GM18502 (cell line): ENCODE measurements at regions not wholly inside any gene's neighbourhood (a gene's known extent, or its start where the extent isn't known, plus 50 kb on each side); places are given as distances from the start of the nearest gene placed in this dataset.

ENCODE experiments used
- ATAC-seq: cut with Tn5 transposase; IDR thresholded peaks from one replicate; pipeline ENCODE4 v1.9.1; 2021; ENCODE audit warnings: mild to moderate bottlenecking; ENCODE audit not compliant: unreplicated experiment, poor library complexity

GRCh38 chr1:114342376-114342775, 168.6 kb downstream of the TRIM33 start:
- no peak for ATAC-seq

GRCh38 chr1:114341856-114342255, 169.1 kb downstream of the TRIM33 start:
- no peak for ATAC-seq

- ATAC-seq, result no peak
Measured at GRCh38 chr1:114341299-114341698, 169.7 kb downstream of the TRIM33 start.

- no peak for ATAC-seq
Measured at GRCh38 chr1:114340892-114341291, 170.1 kb downstream of the TRIM33 start.

GRCh38 chr1:114339379-114339778, 171.6 kb downstream of the TRIM33 start:
- ATAC-seq, result no peak

GRCh38 chr1:114338191-114338890, 172.7 kb downstream of the TRIM33 start:
- no peak for ATAC-seq

GRCh38 chr1:114337417-114337816, 173.6 kb downstream of the TRIM33 start:
- ATAC-seq, result no peak

- ATAC-seq, result no peak
Measured at GRCh38 chr1:114336360-114336759, 174.6 kb downstream of the TRIM33 start.

GRCh38 chr1:114335273-114335672, 175.7 kb downstream of the TRIM33 start:
- ATAC-seq, result no peak

- ATAC-seq, result no peak
Measured at GRCh38 chr1:114334297-114334696, 176.7 kb downstream of the TRIM33 start.

GRCh38 chr1:114333690-114334089, 177.3 kb downstream of the TRIM33 start:
- ATAC-seq, result no peak

- ATAC-seq, result no peak
Measured at GRCh38 chr1:114331936-114332335, 178.3 kb upstream of the SYT6 start.

- ATAC-seq, result no peak
Measured at GRCh38 chr1:114330451-114330983, 176.8 kb upstream of the SYT6 start.

GRCh38 chr1:114328361-114328904, 174.8 kb upstream of the SYT6 start:
- no peak for ATAC-seq

- ATAC-seq, result no peak
Measured at GRCh38 chr1:114324662-114324965, 170.9 kb upstream of the SYT6 start.

- ATAC-seq, result no peak
Measured at GRCh38 chr1:114323959-114324661, 170.4 kb upstream of the SYT6 start.

GRCh38 chr1:114322734-114323133, 169.1 kb upstream of the SYT6 start:
- no peak for ATAC-seq

GRCh38 chr1:114322207-114322606, 168.5 kb upstream of the SYT6 start:
- ATAC-seq, result no peak

GRCh38 chr1:114320586-114320985, 166.9 kb upstream of the SYT6 start:
- no peak for ATAC-seq

GRCh38 chr1:114319418-114319817, 165.7 kb upstream of the SYT6 start:
- no peak for ATAC-seq

GRCh38 chr1:114318961-114319360, 165.3 kb upstream of the SYT6 start:
- ATAC-seq, result no peak

GRCh38 chr1:114316204-114316603, 162.5 kb upstream of the SYT6 start:
- no peak for ATAC-seq
